HepG2 (cell line): ENCODE measurements at regions not wholly inside any gene's neighbourhood (a gene's known extent, or its start where the extent isn't known, plus 50 kb on each side); places are given as distances from the start of the nearest gene placed in this dataset.

Experiments used
- ATAC-seq: fragments of 200-7000 bp; cut with Tn5 transposase; 3 replicates; pipeline ENCODE4 v1.9.1; 2020; ENCODE audit warnings: mild to moderate bottlenecking, moderate library complexity
- BruUV-seq: library from RNA; stranded (reverse); fragments of 400-500 nt; replicated peaks from 2 replicates; lab custom pipeline; 2021; lab: Mats Ljungman, UMichigan
- CTCF ChIA-PET: fragments of 300-600 bp; formaldehyde crosslinking; extraction: SDS; loops from one replicate; lab custom pipeline; 2021; ENCODE audit warnings: low total read pairs, inconsistent platforms, low intra/inter-chr PET ratio; lab: Yijun Ruan, JAX
- POLR2A ChIA-PET: fragments of 350-600 bp; sonication (Branson Sonifier 250); formaldehyde crosslinking; loops from one replicate; lab custom pipeline; 2020; ENCODE audit warnings: antibody characterized with exemption, inconsistent platforms; lab: Yijun Ruan, JAX
- DNase-seq: peaks from one replicate; pipeline ENCODE4 v3.0.0-alpha.2; 2015; ENCODE audit warnings: low spot score
- FAIRE-seq: peaks from 3 replicates; lab custom pipeline; 2011; peaks lifted over from hg19 to GRCh38; lab: Jason Lieb, UNC
- H2AFZ ChIP-seq: one replicate; pipeline ENCODE4 v1.6.1; 2011; ENCODE audit warnings: low read length, inconsistent platforms
- H3K27ac ChIP-seq: fragments of 300-600 bp; 3 replicates; pipeline ENCODE4 v1.8.0; 2011; ENCODE audit warnings: mixed run types, mild to moderate bottlenecking, mixed read lengths, low read length, inconsistent platforms; ENCODE audit not compliant: insufficient read depth; ENCODE audit errors: extremely low read length
- H3K27me3 ChIP-seq, 2 experiments: fragments of 200-600 bp in 1 of 2; 2 replicates in 1 of 2; 3 replicates in 1 of 2; pipeline versions ENCODE4 v1.6.0 to v1.8.0; 2011; ENCODE audit warnings: low read length in 2 of 2, mild to moderate bottlenecking in 2 of 2, moderate library complexity in 2 of 2, inconsistent platforms in 1 of 2; ENCODE audit not compliant: insufficient read depth in 2 of 2, control insufficient read depth in 1 of 2
- H3K36me3 ChIP-seq, 2 experiments: fragments of 200-600 bp in 1 of 2; replicated peaks in 1 of 2; 2 replicates in 1 of 2; 3 replicates in 1 of 2; pipeline versions ENCODE4 v1.5.1 to v1.8.0; 2011; ENCODE audit warnings: low read length in 2 of 2, inconsistent platforms in 1 of 2; ENCODE audit not compliant: insufficient read depth in 2 of 2, control insufficient read depth in 1 of 2
- H3K4me1 ChIP-seq: 2 replicates; pipeline ENCODE4 v1.5.1; 2012; ENCODE audit warnings: low read length, inconsistent platforms; ENCODE audit not compliant: insufficient read depth
- H3K4me2 ChIP-seq: 2 replicates; pipeline ENCODE4 v1.6.0; 2011; ENCODE audit warnings: low read depth, low read length, inconsistent platforms
- H3K4me3 ChIP-seq, 3 experiments: fragments of 200-600 bp in 1 of 3; sonication (generic), shearing (Covaris generic) in 1 of 3; replicated peaks in 1 of 3; 2 replicates each; pipeline ENCODE4 v1.5.1; 2011 to 2016; ENCODE audit warnings: low read length in 3 of 3, inconsistent platforms in 2 of 3, low read depth in 2 of 3, mild to moderate bottlenecking in 2 of 3, control low read depth in 1 of 3, mixed read lengths in 1 of 3; ENCODE audit not compliant: insufficient read depth in 1 of 3
- H3K79me2 ChIP-seq: one replicate; pipeline ENCODE4 v1.6.1; 2011; ENCODE audit warnings: low read length, inconsistent platforms; ENCODE audit not compliant: insufficient read depth
- H3K9ac ChIP-seq: 2 replicates; pipeline ENCODE4 v1.6.0; 2011; ENCODE audit warnings: mild to moderate bottlenecking, low read depth, low read length, inconsistent platforms; ENCODE audit not compliant: insufficient read depth
- H3K9me3 ChIP-seq: 2 replicates; pipeline ENCODE4 v1.5.1; 2012; ENCODE audit warnings: mild to moderate bottlenecking, low read length
- H4K20me1 ChIP-seq: 2 replicates; pipeline ENCODE4 v1.6.0; 2011; ENCODE audit warnings: inconsistent platforms, mild to moderate bottlenecking, low read length, moderate library complexity; ENCODE audit not compliant: insufficient read depth
- ARHGAP35 ChIP-seq: sonication (generic); formaldehyde crosslinking; IDR thresholded peaks from 2 replicates; pipeline ENCODE4 v1.9.0; 2022; ENCODE audit warnings: mild to moderate bottlenecking, inconsistent platforms, moderate library complexity, missing genetic modification reagents, borderline replicate concordance
- CBX2 ChIP-seq, 2 experiments: fragments of 200-600 bp in 1 of 2; sonication (generic); formaldehyde crosslinking in 1 of 2; IDR thresholded peaks; 2 replicates each; pipeline versions ENCODE4 v1.7.0 to v1.8.1; 2018 to 2022; ENCODE audit warnings: low read depth in 2 of 2, low read length in 1 of 2, mild to moderate bottlenecking in 1 of 2, missing genetic modification reagents in 1 of 2
- ETV6 ChIP-seq: sonication (generic); formaldehyde crosslinking; conservative IDR thresholded peaks from 2 replicates; pipeline ENCODE4 v1.4.0; 2020; ENCODE audit warnings: missing genetic modification reagents
- IRX3 ChIP-seq: sonication (generic); formaldehyde crosslinking; IDR thresholded peaks from 2 replicates; pipeline ENCODE4 v1.8.1; 2023; ENCODE audit warnings: mild to moderate bottlenecking, low read depth, missing genetic modification reagents, borderline replicate concordance
- KAT2B ChIP-seq: fragments of 150-350 bp; IDR thresholded peaks from 2 replicates; pipeline ENCODE4 v1.6.1; 2014; ENCODE audit warnings: low read depth, low read length, borderline replicate concordance
- KMT2A ChIP-seq: sonication (generic); formaldehyde crosslinking; IDR thresholded peaks from 2 replicates; pipeline ENCODE4 v1.4.0; 2020; ENCODE audit warnings: missing genetic modification reagents
- RFX3 ChIP-seq: IDR thresholded peaks from 2 replicates; pipeline ENCODE4 v1.6.1; 2016; ENCODE audit warnings: missing biosample characterization, missing genetic modification reagents
- SRSF1 ChIP-seq: fragments of 200-400 bp; formaldehyde crosslinking; optimal IDR thresholded peaks from 2 replicates; pipeline ENCODE3; 2017; ENCODE audit warnings: mild to moderate bottlenecking, low read depth, low read length, moderate library complexity
- ZBTB20 ChIP-seq: sonication (generic); formaldehyde crosslinking; IDR thresholded peaks from 2 replicates; pipeline ENCODE4 v1.8.1; 2023; ENCODE audit warnings: missing genetic modification reagents, low read depth, mild to moderate bottlenecking, borderline replicate concordance
- ZMAT5 ChIP-seq: sonication (generic); formaldehyde crosslinking; IDR thresholded peaks from 2 replicates; pipeline ENCODE4 v1.5.0; 2020; ENCODE audit warnings: mild to moderate bottlenecking, low read depth, missing genetic modification reagents, borderline replicate concordance
- ZNF337 ChIP-seq: sonication (generic); formaldehyde crosslinking; IDR thresholded peaks from 2 replicates; pipeline ENCODE4 v1.5.1; 2020; ENCODE audit warnings: missing genetic modification reagents, low read depth, mild to moderate bottlenecking, borderline replicate concordance
- ZNF343 ChIP-seq: sonication (generic); formaldehyde crosslinking; IDR thresholded peaks from 2 replicates; pipeline ENCODE4 v1.4.0; 2020; ENCODE audit warnings: mild to moderate bottlenecking, missing genetic modification reagents
- ZNF547 ChIP-seq: sonication (generic); formaldehyde crosslinking; IDR thresholded peaks from 2 replicates; pipeline ENCODE4 v1.5.1; 2020; ENCODE audit warnings: mild to moderate bottlenecking, missing genetic modification reagents
- ZNF556 ChIP-seq: sonication (generic); formaldehyde crosslinking; IDR thresholded peaks from 2 replicates; pipeline ENCODE4 v1.4.0; 2020; ENCODE audit warnings: mild to moderate bottlenecking, missing genetic modification reagents, borderline replicate concordance
- ZNF839 ChIP-seq: sonication (generic); formaldehyde crosslinking; IDR thresholded peaks from 2 replicates; pipeline ENCODE4 v1.4.0; 2020; ENCODE audit warnings: missing genetic modification reagents, mild to moderate bottlenecking, borderline replicate concordance
- WGBS: methylation state at CpG from one replicate; pipeline ENCODE4 v1.1.6; 2017; ENCODE audit warnings: low lambda C conversion rate; 5-methylcytosine and 5-hydroxymethylcytosine counted together
- in situ Hi-C: cut with HindIII; loops from 2 replicates; pipeline ENCODE4 v1.10.0; 2017; ENCODE audit warnings: low pct_unique_long_range_greater_than_20kb; ENCODE audit not compliant: extremely low pct_ligation_motif_present
- intact Hi-C: fragments of 100-400 bp; cut with micrococcal nuclease; formaldehyde crosslinking; loops from one replicate; pipeline ENCODE4 v1.10.0; 2022; ENCODE audit not compliant: unreplicated experiment

GRCh38 chr3:103381296-103382079 lies 946.7 kb downstream of the ZPLD1 start:
- in situ Hi-C loops: no loop called here
- Histone ChIP-seq H3K79me2 (no peaks in the 10 kb centered on the region), H2AFZ (no peak overlapping the region), H3K9me3 (no peaks in the 10 kb centered on the region), H3K36me3 (no peaks in the 10 kb centered on the region), H3K9ac (no peak overlapping the region), H3K4me3 (no peak overlapping the region), H3K27me3 (no peaks in the 10 kb centered on the region), H3K27ac (no peak overlapping the region), H4K20me1 (no peaks in the 10 kb centered on the region), H3K4me1 (no peaks in the 10 kb centered on the region), H3K4me2 (no peak overlapping the region)
- WGBS: 7% methylated on average over 5 of the region's 5 CpGs
- DNase-seq: no peak
- POLR2A ChIA-PET: no interaction called here
- no TSS peak for BruUV-seq
- TF ChIP-seq ARHGAP35 (CRISPR knock-in tag): no peak
- no peak for TF ChIP-seq ZBTB20
- no peak for TF ChIP-seq SRSF1
- TF ChIP-seq IRX3: no peak
- no peak for TF ChIP-seq ETV6
- no peak for TF ChIP-seq ZNF839 (CRISPR knock-in tag)
- TF ChIP-seq KAT2B: no peak
- CTCF ChIA-PET: no interaction called here
- no peak for ATAC-seq
- intact Hi-C loops: no loop called here
- no peak for FAIRE-seq

- Histone ChIP-seq H3K79me2 (no peaks in the 10 kb centered on the region), H3K36me3 (no peaks in the 10 kb centered on the region)
- intact Hi-C loops: no loop called here
- CTCF ChIA-PET: no interaction called here
- TF ChIP-seq ZMAT5 (no peak), CBX2 (IDR thresholded peaks at IDR 0.05; ENCODE audit: low read depth, low read length) (no peak), CBX2 (CRISPR knock-in tag; IDR thresholded peaks at IDR 0.05; ENCODE audit: low read depth) (no peak), ZNF343 (CRISPR knock-in tag) (no peak), KMT2A (CRISPR knock-in tag) (no peak), ZNF337 (CRISPR knock-in tag) (no peak), ZNF547 (CRISPR knock-in tag) (no peak), ZNF556 (no peak), RFX3 (CRISPR knock-in tag) (no peak)
- TF ChIP-seq, all 625 proteins: peak for 0
- no peak for DNase-seq
- Histone ChIP-seq H3K4me1 (no peaks in the 10 kb centered on the region), H3K4me2 (no peak overlapping the region), H3K27ac (no peak overlapping the region), H3K9me3 (no peaks in the 10 kb centered on the region), H3K27me3 (no peaks in the 10 kb centered on the region), H4K20me1 (no peaks in the 10 kb centered on the region), H3K4me3 (no peak overlapping the region), H3K9ac (no peak overlapping the region), H2AFZ (no peak overlapping the region)
- WGBS: under 1% methylated on average over 6 of the region's 6 CpGs
- POLR2A ChIA-PET: no interaction called here
- FAIRE-seq: no peak
- BruUV-seq: no TSS peak
- ATAC-seq: no peak
- in situ Hi-C loops: no loop called here
Observed at GRCh38 chr3:103385961-103386656, 951.3 kb downstream of the ZPLD1 start.
